Calu3 (cell line): ENCODE measurements at regions not wholly inside any gene's neighbourhood (a gene's known extent, or its start where the extent isn't known, plus 50 kb on each side); places are given as distances from the start of the nearest gene placed in this dataset.

Experiments used
- BruUV-seq: library from RNA; stranded (reverse); fragments of 400-500 nt; replicated peaks from 2 replicates; lab custom pipeline; 2021; lab: Mats Ljungman, UMichigan
- CTCF ChIA-PET: fragments of 300-600 bp; sonication (Branson Sonifier 250); formaldehyde crosslinking; loops from one replicate; lab custom pipeline; 2022; ENCODE audit warnings: antibody characterized with exemption; lab: Charles Lee
- DNase-seq: peaks from one replicate; pipeline ENCODE4 v3.0.0; 2022
- H3K27ac Mint-ChIP-seq: one replicate; pipeline ENCODE4 v1.8.0; 2022; ENCODE audit warnings: mixed read lengths; ENCODE audit not compliant: unreplicated experiment
- H3K27me3 Mint-ChIP-seq: one replicate; pipeline ENCODE4 v1.8.0; 2022; ENCODE audit warnings: mixed read lengths; ENCODE audit not compliant: unreplicated experiment
- H3K36me3 Mint-ChIP-seq: one replicate; pipeline ENCODE4 v1.8.0; 2022; ENCODE audit warnings: mild to moderate bottlenecking, moderate library complexity, mixed read lengths; ENCODE audit not compliant: insufficient read depth, unreplicated experiment
- H3K4me1 Mint-ChIP-seq: one replicate; pipeline ENCODE4 v1.8.0; 2022; ENCODE audit warnings: mild to moderate bottlenecking, low read depth, mixed read lengths; ENCODE audit not compliant: unreplicated experiment
- H3K4me3 Mint-ChIP-seq: one replicate; pipeline ENCODE4 v1.8.0; 2022; ENCODE audit warnings: mild to moderate bottlenecking, low read depth, moderate library complexity, mixed read lengths; ENCODE audit not compliant: unreplicated experiment
- H3K9me3 Mint-ChIP-seq: one replicate; pipeline ENCODE4 v1.8.0; 2022; ENCODE audit warnings: low read depth, mixed read lengths; ENCODE audit not compliant: unreplicated experiment
- CTCF ChIP-seq: fragments of 200-600 bp; IDR thresholded peaks from one replicate; pipeline ENCODE4 v1.8.0; 2022; ENCODE audit warnings: antibody characterized with exemption; ENCODE audit not compliant: unreplicated experiment
- intact Hi-C: fragments of 100-400 bp; cut with micrococcal nuclease; formaldehyde crosslinking; loops from one replicate; pipeline ENCODE4 v1.10.0; 2022; ENCODE audit not compliant: unreplicated experiment

GRCh38 chr14:98114122-98114895 lies 1157.7 kb downstream of the BCL11B start:
- Mint-ChIP-seq H3K27me3 (no peaks in the 10 kb centered on the region), H3K4me3 (no peak overlapping the region), H3K4me1 (no peaks in the 10 kb centered on the region), H3K27ac (no peak overlapping the region), H3K9me3 (peaks cover 10% of the 10 kb centered on the region), H3K36me3 (no peaks in the 10 kb centered on the region)
- intact Hi-C loops = no loop called here
- CTCF ChIA-PET = no interaction called here
- no peak for TF ChIP-seq CTCF
- DNase-seq = no peak
- BruUV-seq = no TSS peak

- no peak for DNase-seq
- BruUV-seq = no TSS peak
- no peaks in the 10 kb centered on the region for H3K27me3 Mint-ChIP-seq
- CTCF ChIA-PET = interaction anchor here (0.6 kb wide), 1 partner anchor 229 kb away, joined by 4 read pairs; no protein-coding TSS in a partner anchor
- TF ChIP-seq CTCF = no peak
- intact Hi-C loops = no loop called here
- H3K27ac Mint-ChIP-seq = no peak overlapping the region
- no peaks in the 10 kb centered on the region for H3K4me1 Mint-ChIP-seq
- H3K36me3 Mint-ChIP-seq = no peaks in the 10 kb centered on the region
- H3K4me3 Mint-ChIP-seq = no peak overlapping the region
- H3K9me3 Mint-ChIP-seq = peaks cover 10% of the 10 kb centered on the region
Measured at GRCh38 chr14:98114946-98115345, 1157.1 kb downstream of the BCL11B start.

- TF ChIP-seq CTCF = no peak
- BruUV-seq = no TSS peak
- no peak for DNase-seq
- H3K4me1 Mint-ChIP-seq = no peaks in the 10 kb centered on the region
- peaks cover 6% of the 10 kb centered on the region for H3K9me3 Mint-ChIP-seq
- H3K4me3 Mint-ChIP-seq = no peak overlapping the region
- CTCF ChIA-PET = no interaction called here
- H3K36me3 Mint-ChIP-seq = no peaks in the 10 kb centered on the region
- no peak overlapping the region for H3K27ac Mint-ChIP-seq
- intact Hi-C loops = no loop called here
- H3K27me3 Mint-ChIP-seq = no peaks in the 10 kb centered on the region
Measured at GRCh38 chr14:98118749-98119148, 1153.2 kb downstream of the BCL11B start.

GRCh38 chr14:98119739-98120138 lies 1152.3 kb downstream of the BCL11B start:
- peaks cover 6% of the 10 kb centered on the region for H3K9me3 Mint-ChIP-seq
- H3K27me3 Mint-ChIP-seq = no peaks in the 10 kb centered on the region
- no peaks in the 10 kb centered on the region for H3K4me1 Mint-ChIP-seq
- H3K4me3 Mint-ChIP-seq = no peak overlapping the region
- no peak for TF ChIP-seq CTCF
- H3K36me3 Mint-ChIP-seq = no peaks in the 10 kb centered on the region
- intact Hi-C loops = no loop called here
- CTCF ChIA-PET = interaction anchor here (0.7 kb wide), 1 partner anchor 66 kb away, joined by 4 read pairs; no protein-coding TSS in a partner anchor
- no peak for DNase-seq
- BruUV-seq = no TSS peak
- H3K27ac Mint-ChIP-seq = no peak overlapping the region
